HEK293T (cell line): ENCODE measurements at regions not wholly inside any gene's neighbourhood (a gene's known extent, or its start where the extent isn't known, plus 50 kb on each side); places are given as distances from the start of the nearest gene placed in this dataset.

Experiments used
- CTCF ChIA-PET: fragments of 350-600 bp; formaldehyde crosslinking; extraction: SDS; loops from one replicate; lab custom pipeline; 2021; ENCODE audit warnings: antibody characterized with exemption, inconsistent platforms; lab: Yijun Ruan, JAX
- POLR2A ChIA-PET: fragments of 350-600 bp; formaldehyde crosslinking; extraction: SDS; loops from one replicate; lab custom pipeline; 2020; ENCODE audit warnings: antibody characterized with exemption, inconsistent platforms; lab: Yijun Ruan, JAX
- DNase-seq: peaks from one replicate; pipeline ENCODE4 v3.0.0; 2012; ENCODE audit warnings: mixed read lengths; ENCODE audit errors: extremely low spot score
- ARNT ChIP-seq: fragments of 450-650 bp; IDR thresholded peaks from 2 replicates; pipeline ENCODE4 v1.6.1; 2017; ENCODE audit warnings: mild to moderate bottlenecking
- BHLHE40 ChIP-seq: fragments of 450-650 bp; IDR thresholded peaks from 2 replicates; pipeline ENCODE4 v1.6.1; 2016; ENCODE audit warnings: mild to moderate bottlenecking, moderate library complexity, borderline replicate concordance
- CTBP1 ChIP-seq: fragments of 450-650 bp; IDR thresholded peaks from 2 replicates; pipeline ENCODE4 v1.6.1; 2016; ENCODE audit warnings: borderline replicate concordance
- ELF4 ChIP-seq: fragments of 450-650 bp; IDR thresholded peaks from 2 replicates; pipeline ENCODE4 v1.6.1; 2017; ENCODE audit warnings: antibody characterized with exemption
- FOXA1 ChIP-seq: fragments of 450-650 bp; IDR thresholded peaks from 2 replicates; pipeline ENCODE4 v1.6.1; 2016; ENCODE audit warnings: mild to moderate bottlenecking
- FOXK2 ChIP-seq: fragments of 450-650 bp; IDR thresholded peaks from 2 replicates; pipeline ENCODE4 v1.6.1; 2016; ENCODE audit warnings: mild to moderate bottlenecking
- FOXM1 ChIP-seq: fragments of 450-650 bp; IDR thresholded peaks from 2 replicates; pipeline ENCODE4 v1.6.1; 2017; ENCODE audit warnings: mild to moderate bottlenecking, borderline replicate concordance
- HDGF ChIP-seq: fragments of 450-650 bp; IDR thresholded peaks from 2 replicates; pipeline ENCODE4 v1.6.1; 2017; ENCODE audit warnings: antibody characterized with exemption, borderline replicate concordance
- L3MBTL2 ChIP-seq: fragments of 450-650 bp; conservative IDR thresholded peaks from 2 replicates; pipeline ENCODE4 v1.6.1; 2016; ENCODE audit warnings: mild to moderate bottlenecking
- LEF1 ChIP-seq: fragments of 450-650 bp; IDR thresholded peaks from 2 replicates; pipeline ENCODE4 v1.6.1; 2017; ENCODE audit warnings: mild to moderate bottlenecking, borderline replicate concordance
- NFRKB ChIP-seq: fragments of 450-650 bp; IDR thresholded peaks from 2 replicates; pipeline ENCODE4 v1.6.1; 2016; ENCODE audit warnings: mild to moderate bottlenecking, moderate library complexity
- SP1 ChIP-seq: fragments of 450-650 bp; IDR thresholded peaks from 2 replicates; pipeline ENCODE4 v1.6.1; 2017
- SUZ12 ChIP-seq: fragments of 450-650 bp; IDR thresholded peaks from 2 replicates; pipeline ENCODE4 v1.6.1; 2016; ENCODE audit warnings: mild to moderate bottlenecking
- TARDBP ChIP-seq: fragments of 450-650 bp; IDR thresholded peaks from 2 replicates; pipeline ENCODE4 v1.6.1; 2016
- ZNF384 ChIP-seq: fragments of 450-650 bp; IDR thresholded peaks from 2 replicates; pipeline ENCODE4 v1.6.1; 2016
- TF ChIP-seq, protein P1 (sequence below): fragments of 450-650 bp; IDR thresholded peaks from 2 replicates; pipeline ENCODE4 v1.6.1; 2016

DNA sequence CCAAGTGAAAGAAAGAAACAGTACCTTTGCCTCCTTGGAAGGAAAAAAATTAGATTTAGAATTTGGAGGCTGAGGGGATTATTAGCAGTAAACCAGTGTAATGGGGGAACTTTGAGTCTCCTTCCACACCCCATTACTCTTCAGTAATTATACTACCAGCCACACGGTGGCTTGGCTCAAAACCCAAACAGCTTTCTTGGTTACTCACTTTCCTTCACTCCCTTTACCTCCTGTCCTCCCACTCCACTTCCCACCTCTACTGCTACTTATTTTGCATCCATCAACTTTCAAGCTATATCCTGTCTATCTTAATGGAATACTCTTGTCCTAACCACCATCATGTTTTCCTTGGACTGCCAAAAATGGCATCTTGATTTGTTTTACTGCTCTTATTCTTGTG, 310.6 kb upstream of the AADAT start:
- TF ChIP-seq ELF4 (no peak), LEF1 (no peak), ARNT (no peak), BHLHE40 (no peak), SP1 (no peak), HDGF (no peak)
- TF ChIP-seq, protein P1, sequence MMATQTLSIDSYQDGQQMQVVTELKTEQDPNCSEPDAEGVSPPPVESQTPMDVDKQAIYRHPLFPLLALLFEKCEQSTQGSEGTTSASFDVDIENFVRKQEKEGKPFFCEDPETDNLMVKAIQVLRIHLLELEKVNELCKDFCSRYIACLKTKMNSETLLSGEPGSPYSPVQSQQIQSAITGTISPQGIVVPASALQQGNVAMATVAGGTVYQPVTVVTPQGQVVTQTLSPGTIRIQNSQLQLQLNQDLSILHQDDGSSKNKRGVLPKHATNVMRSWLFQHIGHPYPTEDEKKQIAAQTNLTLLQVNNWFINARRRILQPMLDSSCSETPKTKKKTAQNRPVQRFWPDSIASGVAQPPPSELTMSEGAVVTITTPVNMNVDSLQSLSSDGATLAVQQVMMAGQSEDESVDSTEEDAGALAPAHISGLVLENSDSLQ, result no peak
- CTCF ChIA-PET, result no interaction called here
- peak; percentile 16 for DNase-seq
- POLR2A ChIA-PET, result no interaction called here

DNA sequence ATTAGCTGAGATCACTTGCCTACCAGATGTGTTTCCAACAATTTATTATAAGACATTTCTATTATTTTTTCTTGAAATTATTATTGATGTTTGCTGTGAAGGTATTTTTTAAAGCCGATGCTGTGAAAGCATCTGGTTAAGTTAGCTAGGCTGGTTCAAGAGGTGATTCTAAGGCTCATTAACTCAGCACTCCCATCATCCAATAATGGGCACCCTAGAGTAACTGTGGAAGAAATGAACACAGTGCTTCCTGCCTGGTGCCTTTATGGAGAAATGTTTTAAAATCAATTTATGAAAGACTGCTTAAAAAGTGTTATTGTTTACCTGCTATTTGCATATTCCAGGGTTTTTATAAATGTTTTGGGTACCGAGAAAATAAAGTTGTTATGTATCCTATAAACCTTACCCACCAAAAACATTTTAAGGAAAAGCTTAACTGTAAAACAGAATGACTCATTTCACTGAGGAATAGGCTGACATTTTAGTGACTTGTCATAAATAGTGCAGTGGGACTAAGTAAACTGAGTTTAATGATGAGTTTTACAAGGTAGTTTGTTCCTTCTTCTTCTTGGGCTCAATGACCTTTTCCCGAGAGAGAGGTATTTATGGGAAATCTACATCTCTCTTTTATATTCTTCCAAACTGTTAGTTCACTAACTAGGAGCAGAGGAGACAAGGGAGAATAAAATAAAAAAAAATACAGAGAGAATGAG, 310.0 kb upstream of the AADAT start:
- DNase-seq, result no peak
- ChIA-PET POLR2A (no interaction called here), CTCF (no interaction called here)
- TF ChIP-seq, protein P1, result peak; percentile 77
- TF ChIP-seq HDGF, result no peak
- no peak for TF ChIP-seq FOXA1
- TF ChIP-seq SP1, result no peak

DNA sequence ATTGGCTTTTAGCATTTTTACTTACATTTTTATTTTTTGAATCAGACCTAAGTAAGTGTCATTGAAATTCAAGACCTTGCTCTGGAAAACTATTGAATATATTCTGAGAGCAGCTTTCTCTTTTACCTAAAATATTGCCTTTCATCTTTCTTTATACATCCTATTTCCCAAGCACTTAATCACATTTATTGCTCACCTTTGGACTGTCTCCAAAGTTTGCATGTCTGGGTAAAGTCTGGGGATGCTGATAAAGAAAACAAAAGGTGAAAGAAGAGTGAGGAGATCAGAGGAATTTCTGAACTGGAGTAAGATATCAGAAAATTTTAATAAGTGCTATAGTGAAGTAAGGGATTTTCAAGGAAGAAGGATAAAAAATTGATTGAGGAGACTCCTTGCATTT, 308.5 kb upstream of the AADAT start:
- CTCF ChIA-PET, result no interaction called here
- POLR2A ChIA-PET, result no interaction called here
- TF ChIP-seq SP1 (no peak), L3MBTL2 (no peak), FOXM1 (no peak), ZNF384 (no peak), NFRKB (no peak), FOXA1 (no peak), LEF1 (no peak), FOXK2 (no peak)
- DNase-seq, result no peak

DNA sequence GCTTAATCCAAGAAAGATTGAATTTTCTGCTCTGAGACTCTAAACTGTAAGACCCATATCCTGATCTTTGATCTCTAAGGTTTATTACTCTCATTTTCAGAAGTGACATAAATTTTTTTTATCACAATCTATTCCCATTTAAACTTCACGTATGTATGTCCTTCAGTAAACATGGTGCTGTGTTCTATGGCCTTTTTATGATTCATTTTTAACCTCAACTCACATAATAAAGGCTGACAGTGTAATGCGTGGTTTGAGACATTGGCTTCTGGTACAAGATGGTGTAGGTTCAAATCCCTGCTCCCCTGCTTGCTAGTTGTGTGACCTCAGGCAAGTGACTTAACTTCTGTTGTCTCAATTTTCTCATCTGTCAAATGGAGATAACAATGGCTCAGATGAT, 306.0 kb upstream of the AADAT start:
- no peak for DNase-seq
- POLR2A ChIA-PET, result no interaction called here
- CTCF ChIA-PET, result no interaction called here
- TF ChIP-seq ELF4 (no peak), L3MBTL2 (no peak), LEF1 (no peak), ARNT (no peak)
- TF ChIP-seq, protein P1, result no peak

DNA sequence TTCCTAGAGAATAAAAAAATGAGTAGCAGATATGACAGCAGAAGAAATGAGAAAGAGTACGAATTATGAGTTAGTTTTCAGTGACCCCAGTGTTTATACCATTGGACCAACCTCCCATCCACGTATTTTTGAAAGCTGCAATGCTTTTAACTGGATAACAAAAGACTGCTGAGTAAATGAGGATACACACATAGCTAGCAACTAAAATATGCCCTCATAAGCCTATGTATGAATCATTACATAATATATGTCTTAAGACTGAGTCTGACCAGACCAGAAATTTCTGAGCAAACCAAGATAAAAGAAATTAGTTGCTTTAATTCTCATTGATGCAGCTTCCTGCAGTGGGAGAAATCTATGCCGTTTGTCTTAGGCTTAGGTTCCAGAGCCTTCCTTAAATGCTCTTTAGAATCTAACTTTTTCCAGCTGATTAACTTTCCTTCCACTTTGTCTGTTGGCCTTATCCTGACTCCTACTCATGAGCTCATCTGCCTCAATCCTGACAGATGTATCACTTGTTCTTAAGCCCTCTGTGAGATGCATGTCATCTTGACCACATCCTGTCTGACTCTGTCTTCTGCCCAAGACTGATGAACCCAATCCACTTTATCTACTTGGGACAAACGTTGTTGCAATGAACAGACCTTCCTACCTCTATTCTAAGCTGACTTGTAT, 301.4 kb upstream of the AADAT start:
- TF ChIP-seq FOXA1, result no peak
- POLR2A ChIA-PET, result no interaction called here
- no peak for DNase-seq
- CTCF ChIA-PET, result no interaction called here

DNA sequence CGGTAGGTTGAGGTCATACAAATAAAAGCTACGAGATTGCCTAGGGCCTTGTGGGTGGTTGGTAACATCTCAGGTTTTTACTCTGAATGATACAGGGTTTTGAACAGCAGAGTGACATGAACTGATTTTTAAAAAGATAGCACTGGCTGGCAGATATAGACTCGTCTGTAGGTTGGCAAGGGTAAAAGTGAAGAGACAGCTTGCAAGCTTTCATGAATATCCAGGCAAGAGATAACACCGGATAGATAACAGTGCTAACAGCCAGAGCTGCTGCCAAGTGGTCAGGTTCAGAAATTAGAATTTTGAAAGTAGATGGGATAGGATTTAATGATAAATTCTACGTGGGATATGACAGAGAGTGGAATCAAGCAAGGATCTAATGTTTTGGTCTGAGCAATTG, 299.7 kb upstream of the AADAT start:
- DNase-seq, result no peak
- POLR2A ChIA-PET, result no interaction called here
- TF ChIP-seq FOXK2, result no peak
- TF ChIP-seq SP1, result no peak
- TF ChIP-seq, protein P1, result no peak
- no peak for TF ChIP-seq CTBP1
- no peak for TF ChIP-seq HDGF
- no peak for TF ChIP-seq SUZ12
- no peak for TF ChIP-seq ELF4
- no peak for TF ChIP-seq NFRKB
- TF ChIP-seq TARDBP, result no peak
- TF ChIP-seq ARNT, result no peak
- TF ChIP-seq L3MBTL2, result no peak
- no peak for TF ChIP-seq BHLHE40
- TF ChIP-seq FOXM1, result no peak
- no peak for TF ChIP-seq FOXA1
- TF ChIP-seq LEF1, result no peak
- no peak for TF ChIP-seq ZNF384
- CTCF ChIA-PET, result no interaction called here
